ENCODE measurements at regions not wholly inside any gene's neighbourhood (a gene's known extent, or its start where the extent isn't known, plus 50 kb on each side); places are given as distances from the start of the nearest gene placed in this dataset.

- CTCF ChIA-PET = no interaction called here
- WGBS (ENCODE audit: insufficient coverage) = no CpG with 5 or more reads among the region's 1 CpG
- no peaks in the 10 kb centered on the region for H3K27me3 ChIP-seq (replicated peaks in 2 of 5; ENCODE audit: control insufficient read depth in 4 of 5, insufficient read depth in 5 of 5, low read length in 4 of 5)
- H3K4me1 ChIP-seq (ENCODE audit: control extremely low read depth in 1 of 4, control insufficient read depth in 4 of 4, insufficient read depth in 4 of 4, low read length in 3 of 4) = no peaks in the 10 kb centered on the region
- H3K9me3 ChIP-seq (ENCODE audit: control extremely low read depth in 1 of 5, control insufficient read depth in 4 of 5, insufficient read depth in 2 of 5, low read depth in 1 of 5, low read length in 4 of 5) = no peaks in the 10 kb centered on the region
- no peak overlapping the region for H3K4me3 ChIP-seq (ENCODE audit: control insufficient read depth in 1 of 7, extremely low read depth in 1 of 7, insufficient read depth in 4 of 7, low read depth in 2 of 7, low read length in 6 of 7)
- DNase-seq = no peak
- POLR2A ChIA-PET = no interaction called here
- H3K27ac ChIP-seq (ENCODE audit: insufficient read depth in 1 of 2, low read depth in 1 of 2, low read length in 2 of 2, poor library complexity in 1 of 2, severe bottlenecking in 2 of 2) = no peak overlapping the region
- no peaks in the 10 kb centered on the region for H3K36me3 ChIP-seq (ENCODE audit: control insufficient read depth in 4 of 4, insufficient read depth in 4 of 4, low read length in 3 of 4)
These were observed 545.9 kb upstream of the BTBD3 start for GRCh38 chr20:11371831-11372230.

GRCh38 chr20:11372876-11373790 lies 544.6 kb upstream of the BTBD3 start:
- DNase-seq = no peak
- POLR2A ChIA-PET = no interaction called here
- no peak overlapping the region for H3K27ac ChIP-seq (ENCODE audit: insufficient read depth in 1 of 2, low read depth in 1 of 2, low read length in 2 of 2, poor library complexity in 1 of 2, severe bottlenecking in 2 of 2)
- CTCF ChIA-PET = interaction anchor here (0.8 kb wide), 1 partner anchor 17 kb away, joined by 3 read pairs; no protein-coding TSS in a partner anchor
- H3K4me3 ChIP-seq (ENCODE audit: control insufficient read depth in 1 of 7, extremely low read depth in 1 of 7, insufficient read depth in 4 of 7, low read depth in 2 of 7, low read length in 6 of 7) = no peak overlapping the region
- H3K36me3 ChIP-seq (ENCODE audit: control insufficient read depth in 4 of 4, insufficient read depth in 4 of 4, low read length in 3 of 4) = no peaks in the 10 kb centered on the region
- H3K4me1 ChIP-seq (ENCODE audit: control extremely low read depth in 1 of 4, control insufficient read depth in 4 of 4, insufficient read depth in 4 of 4, low read length in 3 of 4) = no peaks in the 10 kb centered on the region
- H3K9me3 ChIP-seq (ENCODE audit: control extremely low read depth in 1 of 5, control insufficient read depth in 4 of 5, insufficient read depth in 2 of 5, low read depth in 1 of 5, low read length in 4 of 5) = no peaks in the 10 kb centered on the region
- 91% methylated on average over 5 of the region's 5 CpGs for WGBS (ENCODE audit: insufficient coverage)
- no peaks in the 10 kb centered on the region for H3K27me3 ChIP-seq (replicated peaks in 2 of 5; ENCODE audit: control insufficient read depth in 4 of 5, insufficient read depth in 5 of 5, low read length in 4 of 5)

- H3K27ac ChIP-seq (ENCODE audit: insufficient read depth in 1 of 2, low read depth in 1 of 2, low read length in 2 of 2, poor library complexity in 1 of 2, severe bottlenecking in 2 of 2) = no peak overlapping the region
- peaks cover 0 to 4% (median 1%) of the 10 kb centered on the region in 4 experiments for H3K4me1 ChIP-seq (ENCODE audit: control extremely low read depth in 1 of 4, control insufficient read depth in 4 of 4, insufficient read depth in 4 of 4, low read length in 3 of 4)
- no peaks in the 10 kb centered on the region for H3K36me3 ChIP-seq (ENCODE audit: control insufficient read depth in 4 of 4, insufficient read depth in 4 of 4, low read length in 3 of 4)
- H3K9me3 ChIP-seq (ENCODE audit: control extremely low read depth in 1 of 5, control insufficient read depth in 4 of 5, insufficient read depth in 2 of 5, low read depth in 1 of 5, low read length in 4 of 5) = no peaks in the 10 kb centered on the region
- DNase-seq = no peak
- peaks cover 0 to 2% (median 0%) of the 10 kb centered on the region in 5 experiments for H3K27me3 ChIP-seq (replicated peaks in 2 of 5; ENCODE audit: control insufficient read depth in 4 of 5, insufficient read depth in 5 of 5, low read length in 4 of 5)
- ChIA-PET CTCF (no interaction called here), POLR2A (no interaction called here)
- H3K4me3 ChIP-seq (ENCODE audit: control insufficient read depth in 1 of 7, extremely low read depth in 1 of 7, insufficient read depth in 4 of 7, low read depth in 2 of 7, low read length in 6 of 7) = no peak overlapping the region
- WGBS (ENCODE audit: insufficient coverage) = 100% methylated on average over 4 of the region's 4 CpGs
These were observed 542.4 kb upstream of the BTBD3 start for GRCh38 chr20:11375335-11375734.

- Histone ChIP-seq H3K27ac (ENCODE audit: insufficient read depth in 1 of 2, low read depth in 1 of 2, low read length in 2 of 2, poor library complexity in 1 of 2, severe bottlenecking in 2 of 2) (no peak overlapping the region), H3K4me3 (ENCODE audit: control insufficient read depth in 1 of 7, extremely low read depth in 1 of 7, insufficient read depth in 4 of 7, low read depth in 2 of 7, low read length in 6 of 7) (no peak overlapping the region), H3K36me3 (ENCODE audit: control insufficient read depth in 4 of 4, insufficient read depth in 4 of 4, low read length in 3 of 4) (no peaks in the 10 kb centered on the region), H3K4me1 (ENCODE audit: control extremely low read depth in 1 of 4, control insufficient read depth in 4 of 4, insufficient read depth in 4 of 4, low read length in 3 of 4) (peaks cover 0 to 4% (median 1%) of the 10 kb centered on the region in 4 experiments), H3K9me3 (ENCODE audit: control extremely low read depth in 1 of 5, control insufficient read depth in 4 of 5, insufficient read depth in 2 of 5, low read depth in 1 of 5, low read length in 4 of 5) (peaks cover 0 to 2% (median 0%) of the 10 kb centered on the region in 5 experiments), H3K27me3 (replicated peaks in 2 of 5; ENCODE audit: control insufficient read depth in 4 of 5, insufficient read depth in 5 of 5, low read length in 4 of 5) (peaks cover 0 to 2% (median 0%) of the 10 kb centered on the region in 5 experiments)
- CTCF ChIA-PET = no interaction called here
- POLR2A ChIA-PET = no interaction called here
- 94% methylated on average over 2 of the region's 2 CpGs for WGBS (ENCODE audit: insufficient coverage)
- DNase-seq = no peak
These were observed 541.7 kb upstream of the BTBD3 start for GRCh38 chr20:11375966-11376365.

- DNase-seq = no peak
These were observed 541.3 kb upstream of the BTBD3 start for GRCh38 chr20:11376420-11376819.

GRCh38 chr20:11376998-11377397 lies 540.7 kb upstream of the BTBD3 start:
- H3K4me1 ChIP-seq (ENCODE audit: control extremely low read depth in 1 of 4, control insufficient read depth in 4 of 4, insufficient read depth in 4 of 4, low read length in 3 of 4) = peaks cover 0 to 4% (median 1%) of the 10 kb centered on the region in 4 experiments
- H3K27ac ChIP-seq (ENCODE audit: insufficient read depth in 1 of 2, low read depth in 1 of 2, low read length in 2 of 2, poor library complexity in 1 of 2, severe bottlenecking in 2 of 2) = no peak overlapping the region
- CTCF ChIA-PET = no interaction called here
- H3K36me3 ChIP-seq (ENCODE audit: control insufficient read depth in 4 of 4, insufficient read depth in 4 of 4, low read length in 3 of 4) = no peaks in the 10 kb centered on the region
- DNase-seq = no peak
- no peak overlapping the region for H3K4me3 ChIP-seq (ENCODE audit: control insufficient read depth in 1 of 7, extremely low read depth in 1 of 7, insufficient read depth in 4 of 7, low read depth in 2 of 7, low read length in 6 of 7)
- peaks cover 0 to 2% (median 0%) of the 10 kb centered on the region in 5 experiments for H3K27me3 ChIP-seq (replicated peaks in 2 of 5; ENCODE audit: control insufficient read depth in 4 of 5, insufficient read depth in 5 of 5, low read length in 4 of 5)
- H3K9me3 ChIP-seq (ENCODE audit: control extremely low read depth in 1 of 5, control insufficient read depth in 4 of 5, insufficient read depth in 2 of 5, low read depth in 1 of 5, low read length in 4 of 5) = peaks cover 0 to 2% (median 0%) of the 10 kb centered on the region in 5 experiments
- POLR2A ChIA-PET = no interaction called here
- WGBS (ENCODE audit: insufficient coverage) = no CpG with 5 or more reads among the region's 2 CpGs

More at GRCh38 chr20:11376420-11376819, 541.3 kb upstream of the BTBD3 start:
- peaks cover 0 to 2% (median 0%) of the 10 kb centered on the region in 5 experiments for H3K27me3 ChIP-seq (replicated peaks in 2 of 5; ENCODE audit: control insufficient read depth in 4 of 5, insufficient read depth in 5 of 5, low read length in 4 of 5)
- ChIA-PET CTCF (no interaction called here), POLR2A (no interaction called here)
- no peak overlapping the region for H3K27ac ChIP-seq (ENCODE audit: insufficient read depth in 1 of 2, low read depth in 1 of 2, low read length in 2 of 2, poor library complexity in 1 of 2, severe bottlenecking in 2 of 2)
- H3K36me3 ChIP-seq (ENCODE audit: control insufficient read depth in 4 of 4, insufficient read depth in 4 of 4, low read length in 3 of 4) = no peaks in the 10 kb centered on the region
- no peak overlapping the region for H3K4me3 ChIP-seq (ENCODE audit: control insufficient read depth in 1 of 7, extremely low read depth in 1 of 7, insufficient read depth in 4 of 7, low read depth in 2 of 7, low read length in 6 of 7)
- peaks cover 0 to 2% (median 0%) of the 10 kb centered on the region in 5 experiments for H3K9me3 ChIP-seq (ENCODE audit: control extremely low read depth in 1 of 5, control insufficient read depth in 4 of 5, insufficient read depth in 2 of 5, low read depth in 1 of 5, low read length in 4 of 5)
- peaks cover 0 to 4% (median 1%) of the 10 kb centered on the region in 4 experiments for H3K4me1 ChIP-seq (ENCODE audit: control extremely low read depth in 1 of 4, control insufficient read depth in 4 of 4, insufficient read depth in 4 of 4, low read length in 3 of 4)

- Histone ChIP-seq H3K9me3 (ENCODE audit: control extremely low read depth in 1 of 5, control insufficient read depth in 4 of 5, insufficient read depth in 2 of 5, low read depth in 1 of 5, low read length in 4 of 5) (peaks cover 0 to 2% (median 0%) of the 10 kb centered on the region in 5 experiments), H3K4me1 (ENCODE audit: control extremely low read depth in 1 of 4, control insufficient read depth in 4 of 4, insufficient read depth in 4 of 4, low read length in 3 of 4) (peaks cover 0 to 4% (median 1%) of the 10 kb centered on the region in 4 experiments), H3K27ac (ENCODE audit: insufficient read depth in 1 of 2, low read depth in 1 of 2, low read length in 2 of 2, poor library complexity in 1 of 2, severe bottlenecking in 2 of 2) (no peak overlapping the region), H3K36me3 (ENCODE audit: control insufficient read depth in 4 of 4, insufficient read depth in 4 of 4, low read length in 3 of 4) (no peaks in the 10 kb centered on the region), H3K27me3 (replicated peaks in 2 of 5; ENCODE audit: control insufficient read depth in 4 of 5, insufficient read depth in 5 of 5, low read length in 4 of 5) (peaks cover 0 to 2% (median 0%) of the 10 kb centered on the region in 5 experiments), H3K4me3 (ENCODE audit: control insufficient read depth in 1 of 7, extremely low read depth in 1 of 7, insufficient read depth in 4 of 7, low read depth in 2 of 7, low read length in 6 of 7) (no peak overlapping the region)
- WGBS (ENCODE audit: insufficient coverage) = 94% methylated on average over 2 of the region's 2 CpGs
- ChIA-PET CTCF (no interaction called here), POLR2A (no interaction called here)
- DNase-seq = no peak
These were observed 539.9 kb upstream of the BTBD3 start for GRCh38 chr20:11377761-11378160.
